ENCODE measurements at regions not wholly inside any gene's neighbourhood (a gene's known extent, or its start where the extent isn't known, plus 50 kb on each side); places are given as distances from the start of the nearest gene placed in this dataset.

DNA sequence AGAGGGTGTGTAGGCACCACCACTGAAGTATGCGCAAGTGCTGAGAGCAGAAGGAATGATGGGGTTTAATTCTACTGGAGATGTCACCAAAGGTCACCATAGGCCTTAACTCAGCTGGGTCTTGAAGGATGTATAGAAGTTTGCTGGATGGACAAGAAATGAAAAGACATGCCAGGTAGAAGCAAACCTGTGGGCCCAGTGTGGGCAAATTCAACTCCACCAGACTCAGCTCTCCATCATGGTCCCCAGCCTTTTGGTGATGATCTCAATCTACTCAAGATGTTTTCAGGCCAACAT, 124.5 kb downstream of the SNX5 start:
- TF ChIP-seq, protein P1, sequence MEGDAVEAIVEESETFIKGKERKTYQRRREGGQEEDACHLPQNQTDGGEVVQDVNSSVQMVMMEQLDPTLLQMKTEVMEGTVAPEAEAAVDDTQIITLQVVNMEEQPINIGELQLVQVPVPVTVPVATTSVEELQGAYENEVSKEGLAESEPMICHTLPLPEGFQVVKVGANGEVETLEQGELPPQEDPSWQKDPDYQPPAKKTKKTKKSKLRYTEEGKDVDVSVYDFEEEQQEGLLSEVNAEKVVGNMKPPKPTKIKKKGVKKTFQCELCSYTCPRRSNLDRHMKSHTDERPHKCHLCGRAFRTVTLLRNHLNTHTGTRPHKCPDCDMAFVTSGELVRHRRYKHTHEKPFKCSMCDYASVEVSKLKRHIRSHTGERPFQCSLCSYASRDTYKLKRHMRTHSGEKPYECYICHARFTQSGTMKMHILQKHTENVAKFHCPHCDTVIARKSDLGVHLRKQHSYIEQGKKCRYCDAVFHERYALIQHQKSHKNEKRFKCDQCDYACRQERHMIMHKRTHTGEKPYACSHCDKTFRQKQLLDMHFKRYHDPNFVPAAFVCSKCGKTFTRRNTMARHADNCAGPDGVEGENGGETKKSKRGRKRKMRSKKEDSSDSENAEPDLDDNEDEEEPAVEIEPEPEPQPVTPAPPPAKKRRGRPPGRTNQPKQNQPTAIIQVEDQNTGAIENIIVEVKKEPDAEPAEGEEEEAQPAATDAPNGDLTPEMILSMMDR (IDR thresholded peaks at IDR 0.05; ENCODE audit: insufficient read depth, low read depth, low read length) = no peak
- no peak for TF ChIP-seq EZH2 (IDR thresholded peaks at IDR 0.05; ENCODE audit: insufficient read depth, low read length)
